Caco-2 (cell line): ENCODE measurements at regions not wholly inside any gene's neighbourhood (a gene's known extent, or its start where the extent isn't known, plus 50 kb on each side); places are given as distances from the start of the nearest gene placed in this dataset.

ENCODE experiments used
- BruUV-seq: library from RNA; stranded (reverse); fragments of 400-500 nt; replicated peaks from 2 replicates; lab custom pipeline; 2021; lab: Mats Ljungman, UMichigan
- CTCF ChIA-PET: fragments of 300-600 bp; sonication (Branson Sonifier 250); formaldehyde crosslinking; loops from one replicate; lab custom pipeline; 2022; ENCODE audit warnings: antibody characterized with exemption; lab: Charles Lee
- POLR2A ChIA-PET: fragments of 300-600 bp; sonication (Branson Sonifier 250); formaldehyde crosslinking; loops from one replicate; lab custom pipeline; 2022; ENCODE audit warnings: antibody characterized with exemption; lab: Charles Lee
- DNase-seq, 2 experiments: peaks; one replicate each; pipeline versions ENCODE4 v3.0.0 to v3.0.0-alpha.2; 2020 to 2022
- H3K27me3 ChIP-seq: replicated peaks from 2 replicates; pipeline ENCODE4 v1.6.0; 2011; ENCODE audit warnings: low read length; ENCODE audit not compliant: control insufficient read depth, insufficient read depth
- H3K36me3 ChIP-seq: 2 replicates; pipeline ENCODE4 v1.5.1; 2011; ENCODE audit warnings: low read length; ENCODE audit not compliant: control insufficient read depth, insufficient read depth
- H3K4me1 ChIP-seq: fragments of 250-450 bp; sonication (Bioruptor Pico); 2 replicates; pipeline ENCODE4 v1.5.1; 2020; ENCODE audit warnings: mild to moderate bottlenecking
- H3K4me3 ChIP-seq: 2 replicates; pipeline ENCODE4 v1.5.1; 2011; ENCODE audit warnings: low read depth, mild to moderate bottlenecking, control low read depth, low read length
- H3K9me3 ChIP-seq: fragments of 250-450 bp; sonication (Bioruptor Pico); 2 replicates; pipeline ENCODE4 v1.5.1; 2020; ENCODE audit warnings: mild to moderate bottlenecking, moderate library complexity
- H3K27ac Mint-ChIP-seq: one replicate; pipeline ENCODE4 v1.8.0; 2022; ENCODE audit warnings: mixed read lengths; ENCODE audit not compliant: unreplicated experiment
- H3K27me3 Mint-ChIP-seq: one replicate; pipeline ENCODE4 v1.8.0; 2022; ENCODE audit warnings: mixed read lengths; ENCODE audit not compliant: insufficient read depth, unreplicated experiment
- H3K36me3 Mint-ChIP-seq: one replicate; pipeline ENCODE4 v1.8.0; 2022; ENCODE audit warnings: mild to moderate bottlenecking, mixed read lengths; ENCODE audit not compliant: insufficient read depth, unreplicated experiment
- H3K4me1 Mint-ChIP-seq: one replicate; pipeline ENCODE4 v1.8.0; 2022; ENCODE audit warnings: low read depth, mixed read lengths; ENCODE audit not compliant: unreplicated experiment
- H3K4me3 Mint-ChIP-seq: one replicate; pipeline ENCODE4 v1.8.0; 2022; ENCODE audit warnings: mild to moderate bottlenecking, moderate library complexity, mixed read lengths; ENCODE audit not compliant: unreplicated experiment
- H3K9me3 Mint-ChIP-seq: one replicate; pipeline ENCODE4 v1.8.0; 2022; ENCODE audit warnings: mixed read lengths; ENCODE audit not compliant: unreplicated experiment
- CTCF ChIP-seq, 2 experiments: fragments of 200-600 bp in 1 of 2; IDR thresholded peaks; 1 replicate in 1 of 2; 2 replicates in 1 of 2; pipeline versions ENCODE4 v1.5.1 to v1.8.0; 2011 to 2022; ENCODE audit warnings: antibody characterized with exemption in 1 of 2, control low read depth in 1 of 2, inconsistent platforms in 1 of 2, low read depth in 1 of 2, low read length in 1 of 2, mild to moderate bottlenecking in 1 of 2, moderate library complexity in 1 of 2; ENCODE audit not compliant: insufficient read depth in 1 of 2, severe bottlenecking in 1 of 2, unreplicated experiment in 1 of 2
- intact Hi-C: fragments of 100-400 bp; cut with micrococcal nuclease; formaldehyde crosslinking; loops from one replicate; pipeline ENCODE4 v1.10.0; 2022; ENCODE audit not compliant: unreplicated experiment

- no peaks in the 10 kb centered on the region for H3K36me3 Mint-ChIP-seq
- ChIA-PET POLR2A (no interaction called here), CTCF (no interaction called here)
- H3K4me3 ChIP-seq, result no peak overlapping the region
- no peaks in the 10 kb centered on the region for H3K9me3 ChIP-seq
- intact Hi-C loops, result no loop called here
- H3K4me1 ChIP-seq, result no peaks in the 10 kb centered on the region
- H3K36me3 ChIP-seq, result no peaks in the 10 kb centered on the region
- no peak overlapping the region for H3K27ac Mint-ChIP-seq
- no peaks in the 10 kb centered on the region for H3K27me3 ChIP-seq
- H3K9me3 Mint-ChIP-seq, result no peaks in the 10 kb centered on the region
- no peaks in the 10 kb centered on the region for H3K27me3 Mint-ChIP-seq
- peaks cover 6% of the 10 kb centered on the region for H3K4me1 Mint-ChIP-seq
- BruUV-seq, result no TSS peak
- no peak for TF ChIP-seq CTCF (IDR thresholded peaks at IDR 0.05; ENCODE audit: insufficient read depth in 1 of 2, low read depth in 1 of 2, low read length in 1 of 2, severe bottlenecking in 1 of 2, unreplicated experiment in 1 of 2)
- no peak overlapping the region for H3K4me3 Mint-ChIP-seq
- DNase-seq, result no peak
Measured at GRCh38 chr6:147053311-147053921, 150.8 kb upstream of the STXBP5 start.

- intact Hi-C loops, result no loop called here
- TF ChIP-seq CTCF (IDR thresholded peaks at IDR 0.05; ENCODE audit: insufficient read depth in 1 of 2, low read depth in 1 of 2, low read length in 1 of 2, severe bottlenecking in 1 of 2, unreplicated experiment in 1 of 2), result no peak
- no TSS peak for BruUV-seq
- DNase-seq, result no peak
- no peaks in the 10 kb centered on the region for H3K9me3 Mint-ChIP-seq
- peaks cover 6% of the 10 kb centered on the region for H3K4me1 Mint-ChIP-seq
- no peak overlapping the region for H3K4me3 Mint-ChIP-seq
- POLR2A ChIA-PET, result no interaction called here
- H3K36me3 Mint-ChIP-seq, result no peaks in the 10 kb centered on the region
- H3K27me3 ChIP-seq, result no peaks in the 10 kb centered on the region
- no peak overlapping the region for H3K4me3 ChIP-seq
- H3K27me3 Mint-ChIP-seq, result no peaks in the 10 kb centered on the region
- no peak overlapping the region for H3K27ac Mint-ChIP-seq
- no peaks in the 10 kb centered on the region for H3K4me1 ChIP-seq
- no peaks in the 10 kb centered on the region for H3K36me3 ChIP-seq
- H3K9me3 ChIP-seq, result no peaks in the 10 kb centered on the region
- CTCF ChIA-PET, result no interaction called here
Measured at GRCh38 chr6:147054158-147054557, 150.1 kb upstream of the STXBP5 start.

GRCh38 chr6:147054871-147055270 is 149.3 kb upstream of the STXBP5 start:
- H3K4me3 ChIP-seq, result no peak overlapping the region
- no peaks in the 10 kb centered on the region for H3K4me1 ChIP-seq
- intact Hi-C loops, result no loop called here
- BruUV-seq, result no TSS peak
- Mint-ChIP-seq H3K4me3 (no peak overlapping the region), H3K9me3 (no peaks in the 10 kb centered on the region), H3K36me3 (no peaks in the 10 kb centered on the region), H3K4me1 (no peaks in the 10 kb centered on the region), H3K27me3 (no peaks in the 10 kb centered on the region), H3K27ac (no peak overlapping the region)
- no peaks in the 10 kb centered on the region for H3K27me3 ChIP-seq
- no peaks in the 10 kb centered on the region for H3K9me3 ChIP-seq
- DNase-seq, result no peak
- ChIA-PET POLR2A (no interaction called here), CTCF (no interaction called here)
- no peak for TF ChIP-seq CTCF (IDR thresholded peaks at IDR 0.05; ENCODE audit: insufficient read depth in 1 of 2, low read depth in 1 of 2, low read length in 1 of 2, severe bottlenecking in 1 of 2, unreplicated experiment in 1 of 2)
- H3K36me3 ChIP-seq, result no peaks in the 10 kb centered on the region
